Mammary epithelial cell (primary cell): ENCODE measurements at regions not wholly inside any gene's neighbourhood (a gene's known extent, or its start where the extent isn't known, plus 50 kb on each side); places are given as distances from the start of the nearest gene placed in this dataset.

Experiments
- EZH2 ChIP-seq: IDR thresholded peaks from 2 replicates; pipeline ENCODE4 v1.6.1; 2012; ENCODE audit warnings: low read length, inconsistent platforms, borderline replicate concordance
- TF ChIP-seq, protein P1 (sequence below), 2 donors: IDR thresholded peaks in 1 of 2; conservative IDR thresholded peaks in 1 of 2; 2 replicates each; pipeline ENCODE4 v1.5.1; 2011 to 2012; ENCODE audit warnings: inconsistent platforms in 2 of 2, low read length in 2 of 2, mild to moderate bottlenecking in 2 of 2, control low read depth in 1 of 2, low read depth in 1 of 2; ENCODE audit not compliant: insufficient read depth in 1 of 2; ENCODE audit errors: extremely low read depth in 1 of 2

DNA sequence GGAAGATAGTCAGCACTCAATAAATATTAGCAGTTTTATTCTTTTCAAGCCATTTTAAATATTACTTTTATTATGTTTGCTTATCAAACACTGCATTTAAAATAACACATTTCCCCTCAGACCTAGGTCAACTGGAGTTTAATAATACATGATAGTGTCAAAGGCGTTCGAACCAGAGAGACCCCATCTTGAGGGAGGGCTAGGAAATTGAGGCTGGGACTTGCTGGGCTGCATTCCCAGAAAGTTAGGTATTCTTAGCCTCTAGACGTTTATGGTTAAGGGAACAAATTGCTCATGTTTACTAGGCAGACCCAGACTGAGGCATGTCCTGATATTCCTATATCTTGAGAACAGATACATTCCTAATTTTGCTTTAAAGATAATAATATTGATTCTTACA lies 426.5 kb downstream of the METTL4 start:
- TF ChIP-seq, protein P1, sequence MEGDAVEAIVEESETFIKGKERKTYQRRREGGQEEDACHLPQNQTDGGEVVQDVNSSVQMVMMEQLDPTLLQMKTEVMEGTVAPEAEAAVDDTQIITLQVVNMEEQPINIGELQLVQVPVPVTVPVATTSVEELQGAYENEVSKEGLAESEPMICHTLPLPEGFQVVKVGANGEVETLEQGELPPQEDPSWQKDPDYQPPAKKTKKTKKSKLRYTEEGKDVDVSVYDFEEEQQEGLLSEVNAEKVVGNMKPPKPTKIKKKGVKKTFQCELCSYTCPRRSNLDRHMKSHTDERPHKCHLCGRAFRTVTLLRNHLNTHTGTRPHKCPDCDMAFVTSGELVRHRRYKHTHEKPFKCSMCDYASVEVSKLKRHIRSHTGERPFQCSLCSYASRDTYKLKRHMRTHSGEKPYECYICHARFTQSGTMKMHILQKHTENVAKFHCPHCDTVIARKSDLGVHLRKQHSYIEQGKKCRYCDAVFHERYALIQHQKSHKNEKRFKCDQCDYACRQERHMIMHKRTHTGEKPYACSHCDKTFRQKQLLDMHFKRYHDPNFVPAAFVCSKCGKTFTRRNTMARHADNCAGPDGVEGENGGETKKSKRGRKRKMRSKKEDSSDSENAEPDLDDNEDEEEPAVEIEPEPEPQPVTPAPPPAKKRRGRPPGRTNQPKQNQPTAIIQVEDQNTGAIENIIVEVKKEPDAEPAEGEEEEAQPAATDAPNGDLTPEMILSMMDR (conservative IDR thresholded peaks at IDR 0.05 in 1 of 2, IDR thresholded peaks at IDR 0.05 in 1 of 2; ENCODE audit: extremely low read depth in 1 of 2, insufficient read depth in 1 of 2, low read depth in 1 of 2, low read length in 2 of 2): no peak
- TF ChIP-seq EZH2: no peak
